Trophoblast cell (in vitro differentiated cells and primary cell): ENCODE measurements at regions not wholly inside any gene's neighbourhood (a gene's known extent, or its start where the extent isn't known, plus 50 kb on each side); places are given as distances from the start of the nearest gene placed in this dataset.

Experiments
- DNase-seq, 2 donors: peaks; one replicate each; pipeline ENCODE4 v3.0.0-alpha.2; 2016
- H2AFZ ChIP-seq: 2 replicates; pipeline ENCODE4 v1.6.1; 2013; ENCODE audit warnings: low read length, moderate library complexity, mild to moderate bottlenecking; ENCODE audit not compliant: insufficient read depth, poor library complexity
- H2AK5ac ChIP-seq: 2 replicates; pipeline ENCODE4 v1.6.1; 2013; ENCODE audit warnings: mild to moderate bottlenecking, low read length
- H2BK120ac ChIP-seq: 2 replicates; pipeline ENCODE4 v1.6.1; 2013; ENCODE audit warnings: low read length, mild to moderate bottlenecking, moderate library complexity; ENCODE audit not compliant: insufficient read depth, poor library complexity
- H2BK12ac ChIP-seq: 2 replicates; pipeline ENCODE4 v1.6.1; 2013; ENCODE audit warnings: mild to moderate bottlenecking, low read length, moderate library complexity
- H2BK5ac ChIP-seq: 2 replicates; pipeline ENCODE4 v1.6.1; 2013; ENCODE audit warnings: low read length, low read depth, moderate library complexity, mild to moderate bottlenecking; ENCODE audit not compliant: poor library complexity
- H3K14ac ChIP-seq: 2 replicates; pipeline ENCODE4 v1.6.1; 2013; ENCODE audit warnings: mild to moderate bottlenecking, low read length
- H3K18ac ChIP-seq: 2 replicates; pipeline ENCODE4 v1.6.1; 2013; ENCODE audit warnings: mild to moderate bottlenecking, low read length
- H3K23ac ChIP-seq: 2 replicates; pipeline ENCODE4 v1.6.1; 2013; ENCODE audit warnings: low read length
- H3K27ac ChIP-seq: 2 replicates; pipeline ENCODE4 v1.5.1; 2013; ENCODE audit warnings: low read depth, mild to moderate bottlenecking, inconsistent platforms, low read length, moderate library complexity
- H3K27me3 ChIP-seq: 2 replicates; pipeline ENCODE4 v1.6.1; 2013; ENCODE audit warnings: inconsistent platforms, mild to moderate bottlenecking, low read length, moderate library complexity; ENCODE audit not compliant: insufficient read depth
- H3K36me3 ChIP-seq, 2 experiments: 1 replicate in 1 of 2; 2 replicates in 1 of 2; pipeline ENCODE4 v1.6.1; 2013; ENCODE audit warnings: low read length in 2 of 2, mild to moderate bottlenecking in 2 of 2, moderate library complexity in 1 of 2; ENCODE audit not compliant: insufficient read depth in 2 of 2, control insufficient read depth in 1 of 2
- H3K4ac ChIP-seq: 2 replicates; pipeline ENCODE4 v1.6.1; 2013; ENCODE audit warnings: low read depth, mild to moderate bottlenecking, low read length, moderate library complexity
- H3K4me1 ChIP-seq, 2 experiments: 1 replicate in 1 of 2; 2 replicates in 1 of 2; pipeline ENCODE4 v1.6.1; 2013; ENCODE audit warnings: low read length in 2 of 2, mild to moderate bottlenecking in 2 of 2, moderate library complexity in 1 of 2; ENCODE audit not compliant: insufficient read depth in 2 of 2, control insufficient read depth in 1 of 2
- H3K4me2 ChIP-seq: 2 replicates; pipeline ENCODE4 v1.6.1; 2013; ENCODE audit warnings: inconsistent platforms, mild to moderate bottlenecking, low read length, moderate library complexity
- H3K4me3 ChIP-seq: 2 replicates; pipeline ENCODE4 v1.5.1; 2013; ENCODE audit warnings: mild to moderate bottlenecking, low read depth, low read length, inconsistent platforms
- H3K79me1 ChIP-seq: one replicate; pipeline ENCODE4 v1.6.1; 2013; ENCODE audit warnings: low read length
- H3K79me2 ChIP-seq: 2 replicates; pipeline ENCODE4 v1.6.1; 2013; ENCODE audit warnings: low read length, mild to moderate bottlenecking; ENCODE audit not compliant: control insufficient read depth, insufficient read depth, poor library complexity
- H3K9ac ChIP-seq: 2 replicates; pipeline ENCODE4 v1.6.1; 2013; ENCODE audit warnings: mild to moderate bottlenecking, low read length
- H3K9me3 ChIP-seq: 2 replicates; pipeline ENCODE4 v1.6.1; 2013; ENCODE audit warnings: low read depth, mild to moderate bottlenecking, control low read depth, inconsistent platforms, low read length; ENCODE audit not compliant: insufficient read depth
- H4K12ac ChIP-seq: 2 replicates; pipeline ENCODE4 v1.6.1; 2013; ENCODE audit warnings: low read depth, mild to moderate bottlenecking, low read length, moderate library complexity
- H4K8ac ChIP-seq: 2 replicates; pipeline ENCODE4 v1.6.1; 2013; ENCODE audit warnings: low read depth, mild to moderate bottlenecking, low read length, moderate library complexity
- H4K91ac ChIP-seq: one replicate; pipeline ENCODE4 v1.6.1; 2013; ENCODE audit warnings: low read depth, mild to moderate bottlenecking, low read length, moderate library complexity
- WGBS: extraction: QIAGEN DNeasy Blood & Tissue Kit; methylation state at CpG from one replicate; pipeline ENCODE4 v1.1.7; 2013; ENCODE audit warnings: missing lambda C conversion rate; ENCODE audit not compliant: insufficient read length, insufficient coverage; ENCODE audit errors: extremely low coverage; 5-methylcytosine and 5-hydroxymethylcytosine counted together

DNA sequence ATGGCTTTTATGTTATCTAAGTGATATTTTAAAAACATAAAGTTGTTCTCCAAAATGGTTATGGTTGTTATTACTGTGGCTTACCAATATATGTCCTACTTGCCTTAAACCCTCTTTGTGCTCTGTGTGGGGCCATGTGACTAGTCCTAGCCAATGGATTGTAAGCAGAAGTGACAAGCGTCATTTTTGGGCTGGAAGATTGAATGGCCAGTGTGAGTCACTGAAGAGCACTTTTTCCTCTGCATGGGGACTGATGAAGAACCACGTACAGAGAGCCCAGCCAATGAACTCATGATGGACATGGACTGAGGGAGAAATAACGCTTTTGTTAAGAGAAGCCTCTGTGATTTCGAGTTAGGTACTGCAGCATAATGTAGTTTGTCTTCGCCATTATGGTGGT, 332.7 kb downstream of the EDEM1 start:
- Histone ChIP-seq H3K18ac (no peak overlapping the region), H2AFZ (no peak overlapping the region), H3K79me2 (no peaks in the 10 kb centered on the region), H3K27ac (no peak overlapping the region), H4K12ac (no peak overlapping the region), H2BK5ac (no peak overlapping the region), H2BK12ac (no peak overlapping the region), H3K23ac (no peak overlapping the region), H3K9ac (no peak overlapping the region), H3K14ac (no peak overlapping the region), H3K4ac (no peak overlapping the region), H3K4me3 (no peak overlapping the region), H3K4me1 (no peaks in the 10 kb centered on the region), H3K9me3 (no peaks in the 10 kb centered on the region), H2BK120ac (no peak overlapping the region), H3K27me3 (no peaks in the 10 kb centered on the region), H3K79me1 (no peaks in the 10 kb centered on the region), H4K8ac (no peak overlapping the region), H2AK5ac (no peak overlapping the region), H3K36me3 (no peaks in the 10 kb centered on the region), H4K91ac (no peak overlapping the region), H3K4me2 (no peak overlapping the region)
- no CpG with 5 or more reads among the region's 5 CpGs for WGBS
- DNase-seq: no peak

DNA sequence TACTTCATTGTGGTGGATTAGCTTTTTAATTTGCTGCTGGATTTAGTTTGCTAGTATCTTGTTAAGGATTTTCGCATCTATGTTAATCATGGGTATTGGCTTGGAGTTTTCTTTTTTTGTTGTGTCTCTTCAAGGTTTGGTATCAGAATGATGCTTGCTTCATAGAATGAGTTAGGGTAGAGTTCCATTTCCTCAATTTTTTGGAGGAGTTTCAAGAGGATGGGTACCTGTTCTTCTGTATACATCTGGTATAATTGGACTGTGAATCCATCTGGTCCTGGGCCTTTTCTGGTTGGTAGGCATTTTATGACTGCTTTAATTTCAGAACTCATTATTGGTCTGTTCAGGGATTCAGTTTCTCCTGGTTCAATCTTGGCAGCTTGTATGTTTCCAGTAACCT, 335.6 kb downstream of the EDEM1 start:
- no peak overlapping the region for H2BK5ac ChIP-seq
- no peak overlapping the region for H3K27ac ChIP-seq
- no peak overlapping the region for H2AFZ ChIP-seq
- no CpG with 5 or more reads among the region's 1 CpG for WGBS
- no peak overlapping the region for H3K18ac ChIP-seq
- H3K9ac ChIP-seq: no peak overlapping the region
- no peaks in the 10 kb centered on the region for H3K4me1 ChIP-seq
- H3K14ac ChIP-seq: no peak overlapping the region
- no peaks in the 10 kb centered on the region for H3K9me3 ChIP-seq
- H2BK120ac ChIP-seq: no peak overlapping the region
- H3K79me2 ChIP-seq: no peaks in the 10 kb centered on the region
- H4K12ac ChIP-seq: no peak overlapping the region
- no peak overlapping the region for H3K4ac ChIP-seq
- H3K4me2 ChIP-seq: no peak overlapping the region
- H4K8ac ChIP-seq: no peak overlapping the region
- H3K23ac ChIP-seq: no peak overlapping the region
- H3K79me1 ChIP-seq: no peaks in the 10 kb centered on the region
- no peak overlapping the region for H2AK5ac ChIP-seq
- no peaks in the 10 kb centered on the region for H3K27me3 ChIP-seq
- H4K91ac ChIP-seq: no peak overlapping the region
- H3K4me3 ChIP-seq: no peak overlapping the region
- no peaks in the 10 kb centered on the region for H3K36me3 ChIP-seq
- DNase-seq: no peak
- no peak overlapping the region for H2BK12ac ChIP-seq

DNA sequence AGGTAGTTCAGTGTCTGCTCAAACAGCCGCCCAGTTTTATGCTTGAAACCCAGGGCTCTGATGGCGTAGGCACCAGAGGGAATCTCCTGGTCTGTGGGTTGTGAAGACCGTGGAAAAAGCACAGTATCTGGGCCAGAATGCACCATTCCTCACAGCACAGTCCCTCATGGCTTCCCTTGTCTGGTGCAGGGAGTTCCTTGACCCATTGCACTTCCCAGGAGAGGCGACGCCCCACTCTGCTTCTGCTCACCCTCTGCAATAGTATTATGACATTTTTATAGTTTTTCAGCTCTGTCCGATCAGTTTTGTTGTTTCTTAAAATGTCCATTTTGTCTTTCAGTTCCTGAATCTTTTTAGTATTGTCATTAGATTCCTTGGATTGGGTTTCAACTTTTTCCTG, 343.5 kb downstream of the EDEM1 start:
- no CpG with 5 or more reads among the region's 6 CpGs for WGBS
- H2BK5ac ChIP-seq: no peak overlapping the region

DNA sequence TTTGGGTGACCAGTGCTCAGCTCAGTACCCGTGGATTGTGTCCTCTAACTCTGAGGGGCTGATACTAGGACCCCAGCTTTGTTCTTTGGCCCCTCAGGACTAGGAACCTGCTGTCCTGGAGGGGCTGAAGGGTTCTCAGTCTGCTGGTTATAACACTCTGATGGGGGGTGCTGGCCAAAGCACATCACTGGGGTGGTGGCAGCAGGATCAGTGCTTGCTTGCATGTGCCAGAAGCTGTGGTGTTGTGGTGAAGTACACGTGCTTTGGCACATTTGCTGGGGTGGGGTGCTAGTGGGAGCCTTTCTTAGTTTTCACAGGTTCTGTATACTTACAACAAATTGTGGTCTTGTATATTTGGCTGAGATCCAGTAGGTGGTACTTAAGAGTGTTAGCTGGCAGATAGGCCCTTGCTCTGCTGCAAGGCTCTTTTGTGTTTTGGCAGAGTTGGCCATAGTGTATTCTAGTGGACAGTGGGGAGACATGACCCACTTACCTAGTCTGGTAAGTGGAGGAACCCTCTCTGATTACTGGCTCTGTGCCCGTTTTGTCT, 344.3 kb downstream of the EDEM1 start:
- H2BK5ac ChIP-seq: no peak overlapping the region

More for the DNA sequence above, 343.5 kb downstream of the EDEM1 start:
- Histone ChIP-seq H3K9ac (no peak overlapping the region), H3K4me2 (no peak overlapping the region), H3K36me3 (no peaks in the 10 kb centered on the region), H3K79me2 (no peaks in the 10 kb centered on the region), H3K4ac (no peak overlapping the region), H3K18ac (no peak overlapping the region), H3K9me3 (no peaks in the 10 kb centered on the region), H2BK12ac (no peak overlapping the region), H3K27me3 (no peaks in the 10 kb centered on the region), H3K14ac (no peak overlapping the region), H2AFZ (no peak overlapping the region), H3K79me1 (no peaks in the 10 kb centered on the region), H2BK120ac (no peak overlapping the region), H4K91ac (no peak overlapping the region), H3K4me1 (no peaks in the 10 kb centered on the region), H4K12ac (no peak overlapping the region), H4K8ac (no peak overlapping the region), H2AK5ac (no peak overlapping the region), H3K27ac (no peak overlapping the region), H3K4me3 (no peak overlapping the region), H3K23ac (no peak overlapping the region)
- DNase-seq: no peak

More for the DNA sequence above, 344.3 kb downstream of the EDEM1 start:
- Histone ChIP-seq H3K36me3 (no peaks in the 10 kb centered on the region), H3K14ac (no peak overlapping the region), H3K4me2 (no peak overlapping the region), H3K27ac (no peak overlapping the region), H3K4me3 (no peak overlapping the region), H3K4me1 (no peaks in the 10 kb centered on the region), H3K27me3 (no peaks in the 10 kb centered on the region), H2AFZ (no peak overlapping the region), H4K8ac (no peak overlapping the region), H2AK5ac (no peak overlapping the region), H3K79me2 (no peaks in the 10 kb centered on the region), H3K79me1 (no peaks in the 10 kb centered on the region), H4K12ac (no peak overlapping the region), H3K18ac (no peak overlapping the region), H3K9ac (no peak overlapping the region), H4K91ac (no peak overlapping the region), H3K9me3 (no peaks in the 10 kb centered on the region), H3K4ac (no peak overlapping the region), H2BK12ac (no peak overlapping the region), H2BK120ac (no peak overlapping the region), H3K23ac (no peak overlapping the region)
- no peak for DNase-seq
- WGBS: no CpG with 5 or more reads among the region's 3 CpGs
